DOHH2 (cell line): ENCODE measurements at regions not wholly inside any gene's neighbourhood (a gene's known extent, or its start where the extent isn't known, plus 50 kb on each side); places are given as distances from the start of the nearest gene placed in this dataset.

Experiments used
- H3F3A ChIP-seq: fragments of 200-600 bp; sonication (generic), shearing (Covaris generic); 2 replicates; pipeline ENCODE4 v1.6.0; 2016; ENCODE audit warnings: antibody characterized with exemption, mild to moderate bottlenecking; ENCODE audit not compliant: control insufficient read depth, insufficient read depth
- H3K27ac ChIP-seq: fragments of 200-600 bp; sonication (generic); 2 replicates; pipeline ENCODE4 v1.5.1; 2014; ENCODE audit warnings: low read depth, mild to moderate bottlenecking, low read length, moderate library complexity
- H3K27me3 ChIP-seq: fragments of 200-600 bp; sonication (generic); 2 replicates; pipeline ENCODE4 v1.6.1; 2014; ENCODE audit warnings: mild to moderate bottlenecking, low read length, mixed read lengths; ENCODE audit not compliant: control insufficient read depth
- H3K36me3 ChIP-seq: fragments of 200-600 bp; sonication (generic); 2 replicates; pipeline ENCODE4 v1.6.1; 2014; ENCODE audit warnings: mild to moderate bottlenecking, low read length, moderate library complexity, mixed read lengths; ENCODE audit not compliant: control insufficient read depth
- H3K4me1 ChIP-seq: fragments of 200-600 bp; sonication (generic); 2 replicates; pipeline ENCODE4 v1.6.1; 2014; ENCODE audit warnings: mild to moderate bottlenecking, low read length, mixed read lengths; ENCODE audit not compliant: control insufficient read depth
- H3K4me2 ChIP-seq: fragments of 200-600 bp; sonication (generic); 2 replicates; pipeline ENCODE4 v1.6.0; 2014; ENCODE audit warnings: mild to moderate bottlenecking, low read length, moderate library complexity
- H3K4me3 ChIP-seq: fragments of 200-600 bp; sonication (generic); 2 replicates; pipeline ENCODE4 v1.5.1; 2014; ENCODE audit warnings: mild to moderate bottlenecking, low read length, mixed read lengths
- H3K79me2 ChIP-seq: fragments of 200-600 bp; sonication (generic); 2 replicates; pipeline ENCODE4 v1.6.1; 2014; ENCODE audit warnings: mild to moderate bottlenecking, low read length, mixed read lengths; ENCODE audit not compliant: control insufficient read depth
- H3K9me2 ChIP-seq: fragments of 200-600 bp; sonication (generic); replicated peaks from 2 replicates; pipeline ENCODE4 v1.6.1; 2014; ENCODE audit warnings: mild to moderate bottlenecking, low read length, mixed read lengths; ENCODE audit not compliant: control insufficient read depth
- H3K9me3 ChIP-seq: fragments of 200-600 bp; sonication (generic); 2 replicates; pipeline ENCODE4 v1.6.1; 2014; ENCODE audit warnings: antibody characterized with exemption, low read length, mixed read lengths; ENCODE audit not compliant: control insufficient read depth, insufficient read depth
- H4K20me1 ChIP-seq: fragments of 200-600 bp; sonication (generic); 2 replicates; pipeline ENCODE4 v1.6.0; 2014; ENCODE audit warnings: low read depth, mild to moderate bottlenecking, antibody characterized with exemption, low read length, moderate library complexity; ENCODE audit not compliant: control insufficient read depth, insufficient read depth
- EZH2phosphoT487 ChIP-seq: fragments of 200-600 bp; sonication (generic); IDR thresholded peaks from 2 replicates; pipeline ENCODE4 v1.6.1; 2017; ENCODE audit warnings: borderline replicate concordance, mild to moderate bottlenecking, antibody characterized with exemption, low read length, moderate library complexity, mixed read lengths
- TF ChIP-seq, protein P1 (sequence below): fragments of 200-600 bp; sonication (generic); IDR thresholded peaks from one replicate; pipeline ENCODE4 v1.5.1; 2014; ENCODE audit warnings: antibody characterized with exemption, mild to moderate bottlenecking, low read depth, low read length; ENCODE audit not compliant: poor library complexity, severe bottlenecking

- H3K36me3 ChIP-seq: no peaks in the 10 kb centered on the region
- TF ChIP-seq, protein P1, sequence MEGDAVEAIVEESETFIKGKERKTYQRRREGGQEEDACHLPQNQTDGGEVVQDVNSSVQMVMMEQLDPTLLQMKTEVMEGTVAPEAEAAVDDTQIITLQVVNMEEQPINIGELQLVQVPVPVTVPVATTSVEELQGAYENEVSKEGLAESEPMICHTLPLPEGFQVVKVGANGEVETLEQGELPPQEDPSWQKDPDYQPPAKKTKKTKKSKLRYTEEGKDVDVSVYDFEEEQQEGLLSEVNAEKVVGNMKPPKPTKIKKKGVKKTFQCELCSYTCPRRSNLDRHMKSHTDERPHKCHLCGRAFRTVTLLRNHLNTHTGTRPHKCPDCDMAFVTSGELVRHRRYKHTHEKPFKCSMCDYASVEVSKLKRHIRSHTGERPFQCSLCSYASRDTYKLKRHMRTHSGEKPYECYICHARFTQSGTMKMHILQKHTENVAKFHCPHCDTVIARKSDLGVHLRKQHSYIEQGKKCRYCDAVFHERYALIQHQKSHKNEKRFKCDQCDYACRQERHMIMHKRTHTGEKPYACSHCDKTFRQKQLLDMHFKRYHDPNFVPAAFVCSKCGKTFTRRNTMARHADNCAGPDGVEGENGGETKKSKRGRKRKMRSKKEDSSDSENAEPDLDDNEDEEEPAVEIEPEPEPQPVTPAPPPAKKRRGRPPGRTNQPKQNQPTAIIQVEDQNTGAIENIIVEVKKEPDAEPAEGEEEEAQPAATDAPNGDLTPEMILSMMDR: no peak
- TF ChIP-seq EZH2phosphoT487: no peak
- H3K4me2 ChIP-seq: no peak overlapping the region
- no peak overlapping the region for H3K4me3 ChIP-seq
- H4K20me1 ChIP-seq: no peaks in the 10 kb centered on the region
- no peak overlapping the region for H3K27ac ChIP-seq
- no peaks in the 10 kb centered on the region for H3K4me1 ChIP-seq
- H3K9me3 ChIP-seq: peaks cover 8% of the 10 kb centered on the region; the same call in 1 of the 2 replicates
- no peaks in the 10 kb centered on the region for H3K9me2 ChIP-seq
- H3K79me2 ChIP-seq: no peaks in the 10 kb centered on the region
- H3K27me3 ChIP-seq: no peaks in the 10 kb centered on the region
- no peaks in the 10 kb centered on the region for H3F3A ChIP-seq
These were observed 157.6 kb downstream of the CAPZA3 start for GRCh38 chr12:18895540-18895939.

GRCh38 chr12:18895946-18896345 lies 158.0 kb downstream of the CAPZA3 start:
- no peaks in the 10 kb centered on the region for H3F3A ChIP-seq

DNA sequence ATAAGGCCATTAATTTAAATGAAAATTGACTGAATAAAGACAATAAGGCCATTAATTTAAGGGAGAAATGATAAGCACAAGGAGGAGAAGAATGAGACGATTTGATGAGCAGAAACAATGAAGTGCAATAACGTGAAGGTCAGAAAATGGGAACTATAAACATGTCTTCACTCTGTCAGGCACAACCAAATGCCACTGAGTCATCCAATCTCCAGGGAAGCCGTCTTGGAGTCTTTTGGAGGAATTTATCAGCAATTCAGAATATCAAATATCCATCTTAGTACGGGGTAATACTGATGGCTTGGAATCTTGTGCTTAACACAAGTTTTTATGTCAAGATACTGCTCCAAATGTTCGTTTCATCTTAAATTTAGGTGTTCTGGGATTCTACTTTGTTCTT lies 159.9 kb downstream of the CAPZA3 start:
- H3K79me2 ChIP-seq: no peaks in the 10 kb centered on the region
- peaks cover 8% of the 10 kb centered on the region; the same call in 1 of the 2 replicates for H3K9me3 ChIP-seq
- no peaks in the 10 kb centered on the region for H3F3A ChIP-seq
- H3K27me3 ChIP-seq: no peaks in the 10 kb centered on the region
- no peaks in the 10 kb centered on the region for H3K36me3 ChIP-seq
- H3K4me1 ChIP-seq: no peaks in the 10 kb centered on the region
- no peaks in the 10 kb centered on the region for H4K20me1 ChIP-seq
- no peaks in the 10 kb centered on the region for H3K9me2 ChIP-seq
- H3K4me2 ChIP-seq: no peak overlapping the region
- no peak overlapping the region for H3K27ac ChIP-seq
- H3K4me3 ChIP-seq: no peak overlapping the region
- TF ChIP-seq, protein P1: no peak
- no peak for TF ChIP-seq EZH2phosphoT487

More at GRCh38 chr12:18895946-18896345, 158.0 kb downstream of the CAPZA3 start:
- Histone ChIP-seq H3K4me2 (no peak overlapping the region), H3K79me2 (no peaks in the 10 kb centered on the region), H3K36me3 (no peaks in the 10 kb centered on the region), H3K9me3 (peaks cover 8% of the 10 kb centered on the region; the same call in 1 of the 2 replicates), H3K27ac (no peak overlapping the region), H4K20me1 (no peaks in the 10 kb centered on the region), H3K27me3 (no peaks in the 10 kb centered on the region), H3K4me1 (no peaks in the 10 kb centered on the region), H3K4me3 (no peak overlapping the region), H3K9me2 (no peaks in the 10 kb centered on the region)
- TF ChIP-seq EZH2phosphoT487: no peak
- TF ChIP-seq, protein P1: no peak
